Liver (tissue), 7 donors: ENCODE measurements at regions not wholly inside any gene's neighbourhood (a gene's known extent, or its start where the extent isn't known, plus 50 kb on each side); places are given as distances from the start of the nearest gene placed in this dataset.

Source experiments
- DNase-seq: peaks from one replicate; pipeline ENCODE4 v3.0.0-alpha.2; 2017; ENCODE audit warnings: low spot score
- H3K27ac ChIP-seq, 2 donors: one replicate each; pipeline ENCODE4 v1.7.0; 2013; ENCODE audit warnings: inconsistent platforms in 2 of 2, low read length in 2 of 2, control low read depth in 1 of 2, low read depth in 1 of 2, mild to moderate bottlenecking in 1 of 2
- H3K27me3 ChIP-seq, 4 donors: one replicate each; pipeline versions ENCODE4 v1.6.1 to v1.7.0; 2013; ENCODE audit warnings: low read length in 3 of 4, inconsistent platforms in 1 of 4, mild to moderate bottlenecking in 1 of 4, moderate library complexity in 1 of 4; ENCODE audit not compliant: control insufficient read depth in 4 of 4, insufficient read depth in 4 of 4
- H3K36me3 ChIP-seq, 4 donors: one replicate each; pipeline versions ENCODE4 v1.6.1 to v1.7.0; 2013; ENCODE audit warnings: low read length in 3 of 4, mild to moderate bottlenecking in 3 of 4, low read depth in 1 of 4, moderate library complexity in 1 of 4; ENCODE audit not compliant: control insufficient read depth in 4 of 4, insufficient read depth in 3 of 4
- H3K4me1 ChIP-seq, 4 donors: one replicate each; pipeline versions ENCODE4 v1.6.1 to v1.7.0; 2013; ENCODE audit warnings: low read length in 3 of 4, mild to moderate bottlenecking in 3 of 4, moderate library complexity in 1 of 4; ENCODE audit not compliant: control insufficient read depth in 4 of 4, insufficient read depth in 4 of 4
- H3K4me3 ChIP-seq, 3 donors: one replicate each; pipeline versions ENCODE4 v1.6.1 to v1.7.0; 2013; ENCODE audit warnings: low read length in 3 of 3, control low read depth in 1 of 3, low read depth in 1 of 3, mild to moderate bottlenecking in 1 of 3
- H3K9ac ChIP-seq, 2 donors: one replicate each; pipeline ENCODE4 v1.7.0; 2013; ENCODE audit warnings: low read length in 2 of 2, mild to moderate bottlenecking in 2 of 2, moderate library complexity in 2 of 2, control low read depth in 1 of 2, low read depth in 1 of 2
- H3K9me3 ChIP-seq, 4 donors: one replicate each; pipeline versions ENCODE4 v1.6.1 to v1.7.0; 2013; ENCODE audit warnings: low read length in 3 of 4; ENCODE audit not compliant: control insufficient read depth in 4 of 4
- EGR1 ChIP-seq, 2 donors: IDR thresholded peaks; 2 replicates each; pipeline ENCODE4 v1.6.1; 2016 to 2018; ENCODE audit warnings: antibody characterized with exemption in 2 of 2, low read depth in 2 of 2
- FOXA1 ChIP-seq: IDR thresholded peaks from 2 replicates; pipeline ENCODE4 v1.6.1; 2016; ENCODE audit warnings: antibody characterized with exemption
- GABPA ChIP-seq, 2 donors: IDR thresholded peaks in 1 of 2; conservative IDR thresholded peaks in 1 of 2; 2 replicates each; pipeline ENCODE4 v1.6.1; 2016; ENCODE audit warnings: antibody characterized with exemption in 2 of 2, mild to moderate bottlenecking in 1 of 2, moderate library complexity in 1 of 2
- JUND ChIP-seq, 2 donors: IDR thresholded peaks; 2 replicates each; pipeline ENCODE4 v1.6.1; 2016; ENCODE audit warnings: antibody characterized with exemption in 2 of 2
- NR2F2 ChIP-seq: IDR thresholded peaks from 2 replicates; pipeline ENCODE4 v1.6.1; 2016; ENCODE audit warnings: antibody characterized with exemption
- RAD21 ChIP-seq, 2 donors: IDR thresholded peaks; 2 replicates each; pipeline ENCODE4 v1.6.1; 2016; ENCODE audit warnings: antibody characterized with exemption in 2 of 2, mild to moderate bottlenecking in 2 of 2
- RXRA ChIP-seq, 2 donors: IDR thresholded peaks; 2 replicates each; pipeline ENCODE4 v1.6.1; 2017 to 2018; ENCODE audit warnings: antibody characterized with exemption in 2 of 2, mild to moderate bottlenecking in 1 of 2
- TAF1 ChIP-seq: conservative IDR thresholded peaks from 2 replicates; pipeline ENCODE4 v1.6.1; 2016; ENCODE audit warnings: antibody characterized with exemption, mild to moderate bottlenecking
- YY1 ChIP-seq: IDR thresholded peaks from 2 replicates; pipeline ENCODE4 v1.6.1; 2016; ENCODE audit warnings: antibody characterized with exemption, mild to moderate bottlenecking
- WGBS: extraction: QIAGEN DNeasy Blood & Tissue Kit; methylation state at CpG from one replicate; pipeline ENCODE4 v1.1.7; 2013; 5-methylcytosine and 5-hydroxymethylcytosine counted together
- TF ChIP-seq, protein P1 (sequence below): IDR thresholded peaks from 2 replicates; pipeline ENCODE4 v1.6.1; 2016; ENCODE audit warnings: antibody characterized with exemption
- TF ChIP-seq, protein P2 (sequence below): IDR thresholded peaks from 2 replicates; pipeline ENCODE4 v1.6.1; 2016; ENCODE audit warnings: antibody characterized with exemption, mild to moderate bottlenecking
- donor health status: healthy.
- donor health status: healthy.
- donor health status: healthy.
- donor health status: healthy.

DNA sequence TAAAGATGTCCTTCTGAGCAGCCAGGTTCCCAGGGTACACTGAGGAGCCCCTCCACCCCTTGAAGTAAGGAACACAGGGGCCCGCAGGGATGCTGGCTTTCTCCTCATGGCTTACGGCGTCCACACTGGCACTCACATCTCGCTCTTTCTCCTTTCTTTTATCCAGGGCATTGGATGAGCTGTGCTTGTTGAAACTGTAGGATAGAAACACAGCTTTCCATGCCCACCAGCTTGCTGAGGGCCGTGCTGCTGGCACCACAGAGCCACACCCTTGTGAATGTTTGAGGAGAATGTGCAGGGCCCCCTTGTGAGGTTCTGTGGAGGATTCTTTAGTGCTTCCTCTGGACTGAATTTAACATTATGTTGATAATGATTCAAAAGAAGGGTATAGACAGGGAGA, 51.7 kb upstream of the B3GAT1 start:
- Histone ChIP-seq H3K4me3 (no peak overlapping the region), H3K36me3 (no peaks in the 10 kb centered on the region), H3K4me1 (peaks cover 3 to 19% (median 12%) of the 10 kb centered on the region in 4 donors), H3K27me3 (no peaks in the 10 kb centered on the region), H3K9ac (no peak overlapping the region), H3K27ac (no peak overlapping the region), H3K9me3 (no peaks in the 10 kb centered on the region)
- no peak for TF ChIP-seq GABPA (IDR thresholded peaks at IDR 0.05 in 1 of 2, conservative IDR thresholded peaks at IDR 0.05 in 1 of 2)
- no peak for TF ChIP-seq TAF1
- no peak for TF ChIP-seq JUND (IDR thresholded peaks at IDR 0.05)
- TF ChIP-seq RXRA (IDR thresholded peaks at IDR 0.05) = no peak
- TF ChIP-seq RAD21 (IDR thresholded peaks at IDR 0.05) = no peak
- TF ChIP-seq, protein P1, sequence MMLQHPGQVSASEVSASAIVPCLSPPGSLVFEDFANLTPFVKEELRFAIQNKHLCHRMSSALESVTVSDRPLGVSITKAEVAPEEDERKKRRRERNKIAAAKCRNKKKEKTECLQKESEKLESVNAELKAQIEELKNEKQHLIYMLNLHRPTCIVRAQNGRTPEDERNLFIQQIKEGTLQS = no peak
- TF ChIP-seq, protein P2, sequence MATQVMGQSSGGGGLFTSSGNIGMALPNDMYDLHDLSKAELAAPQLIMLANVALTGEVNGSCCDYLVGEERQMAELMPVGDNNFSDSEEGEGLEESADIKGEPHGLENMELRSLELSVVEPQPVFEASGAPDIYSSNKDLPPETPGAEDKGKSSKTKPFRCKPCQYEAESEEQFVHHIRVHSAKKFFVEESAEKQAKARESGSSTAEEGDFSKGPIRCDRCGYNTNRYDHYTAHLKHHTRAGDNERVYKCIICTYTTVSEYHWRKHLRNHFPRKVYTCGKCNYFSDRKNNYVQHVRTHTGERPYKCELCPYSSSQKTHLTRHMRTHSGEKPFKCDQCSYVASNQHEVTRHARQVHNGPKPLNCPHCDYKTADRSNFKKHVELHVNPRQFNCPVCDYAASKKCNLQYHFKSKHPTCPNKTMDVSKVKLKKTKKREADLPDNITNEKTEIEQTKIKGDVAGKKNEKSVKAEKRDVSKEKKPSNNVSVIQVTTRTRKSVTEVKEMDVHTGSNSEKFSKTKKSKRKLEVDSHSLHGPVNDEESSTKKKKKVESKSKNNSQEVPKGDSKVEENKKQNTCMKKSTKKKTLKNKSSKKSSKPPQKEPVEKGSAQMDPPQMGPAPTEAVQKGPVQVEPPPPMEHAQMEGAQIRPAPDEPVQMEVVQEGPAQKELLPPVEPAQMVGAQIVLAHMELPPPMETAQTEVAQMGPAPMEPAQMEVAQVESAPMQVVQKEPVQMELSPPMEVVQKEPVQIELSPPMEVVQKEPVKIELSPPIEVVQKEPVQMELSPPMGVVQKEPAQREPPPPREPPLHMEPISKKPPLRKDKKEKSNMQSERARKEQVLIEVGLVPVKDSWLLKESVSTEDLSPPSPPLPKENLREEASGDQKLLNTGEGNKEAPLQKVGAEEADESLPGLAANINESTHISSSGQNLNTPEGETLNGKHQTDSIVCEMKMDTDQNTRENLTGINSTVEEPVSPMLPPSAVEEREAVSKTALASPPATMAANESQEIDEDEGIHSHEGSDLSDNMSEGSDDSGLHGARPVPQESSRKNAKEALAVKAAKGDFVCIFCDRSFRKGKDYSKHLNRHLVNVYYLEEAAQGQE = no peak
- TF ChIP-seq EGR1 (IDR thresholded peaks at IDR 0.05; ENCODE audit: low read depth in 2 of 2) = no peak
- no peak for TF ChIP-seq YY1
- no peak for TF ChIP-seq FOXA1
- no peak for TF ChIP-seq NR2F2
- no peak for DNase-seq
- 87% methylated on average over 5 of the region's 5 CpGs for WGBS
